Memory B cell (primary cell): ENCODE measurements at regions not wholly inside any gene's neighbourhood (a gene's known extent, or its start where the extent isn't known, plus 50 kb on each side); places are given as distances from the start of the nearest gene placed in this dataset.

Source experiments
- ATAC-seq: fragments of 150-1000 bp; cut with Tn5 transposase; 2 replicates; pipeline ENCODE4 v1.10.0; 2021; ENCODE audit warnings: low read depth, mild to moderate bottlenecking, moderate library complexity
- DNase-seq, 2 donors: peaks; one replicate each; pipeline ENCODE4 v3.0.0; 2022; ENCODE audit warnings: low spot score in 2 of 2
- H3K27ac Mint-ChIP-seq: one replicate; pipeline ENCODE4 v1.8.0; 2022; ENCODE audit warnings: mild to moderate bottlenecking, moderate library complexity, mixed read lengths
- H3K27me3 Mint-ChIP-seq: one replicate; pipeline ENCODE4 v1.8.0; 2022; ENCODE audit warnings: mixed read lengths
- H3K36me3 Mint-ChIP-seq: one replicate; pipeline ENCODE4 v1.8.0; 2022; ENCODE audit warnings: mild to moderate bottlenecking, mixed read lengths
- H3K4me1 Mint-ChIP-seq: one replicate; pipeline ENCODE4 v1.8.0; 2022; ENCODE audit warnings: mixed read lengths
- H3K4me3 Mint-ChIP-seq: one replicate; pipeline ENCODE4 v1.8.0; 2022; ENCODE audit warnings: mild to moderate bottlenecking, moderate library complexity, mixed read lengths
- H3K9me3 Mint-ChIP-seq: one replicate; pipeline ENCODE4 v1.8.0; 2022; ENCODE audit warnings: mixed read lengths

DNA sequence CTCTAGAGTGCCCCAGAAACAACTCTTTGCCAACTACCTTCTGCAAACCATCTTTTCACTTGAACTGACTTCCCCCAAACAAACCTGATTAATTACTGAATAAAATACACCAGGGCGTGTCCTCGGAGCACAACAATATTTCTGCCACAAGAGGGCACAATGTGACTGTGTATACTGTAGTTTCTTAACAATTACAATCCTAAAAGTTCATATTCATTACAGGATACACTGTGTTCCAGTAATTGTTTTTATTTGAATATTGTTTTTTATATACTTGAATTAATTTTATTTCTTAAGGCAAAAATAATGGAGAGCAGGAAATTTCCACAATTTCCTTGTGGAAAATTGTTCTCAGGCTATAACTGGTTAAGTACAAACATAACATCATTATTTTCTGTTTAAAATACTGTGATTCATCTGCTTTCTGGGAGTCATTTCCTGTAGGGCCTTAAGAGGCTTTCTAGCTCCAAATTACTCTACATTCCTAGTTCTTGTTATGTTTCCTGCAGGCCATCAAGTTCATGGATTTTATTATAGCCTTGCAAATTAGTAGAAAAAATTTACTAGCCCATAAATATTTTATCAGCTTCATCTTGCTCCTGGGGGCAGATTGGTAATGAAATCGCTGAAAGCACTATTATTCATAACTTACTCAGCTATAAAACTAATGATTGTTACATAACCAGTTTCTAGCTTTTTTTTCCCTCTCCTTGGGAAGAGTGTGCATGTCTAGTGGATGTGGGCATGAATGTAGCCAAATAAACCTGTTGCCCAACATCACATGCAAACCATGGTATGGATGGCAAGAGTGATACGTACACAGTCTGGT is 51.9 kb upstream of the SLC22A16 start:
- peak; percentile 78 for ATAC-seq
- H3K4me3 Mint-ChIP-seq: no peak overlapping the region
- peak; percentile 37 to 53 for DNase-seq
- H3K27me3 Mint-ChIP-seq: no peaks in the 10 kb centered on the region
- no peaks in the 10 kb centered on the region for H3K9me3 Mint-ChIP-seq
- H3K4me1 Mint-ChIP-seq: peaks cover 3% of the 10 kb centered on the region
- no peak overlapping the region for H3K27ac Mint-ChIP-seq
- H3K36me3 Mint-ChIP-seq: no peaks in the 10 kb centered on the region

DNA sequence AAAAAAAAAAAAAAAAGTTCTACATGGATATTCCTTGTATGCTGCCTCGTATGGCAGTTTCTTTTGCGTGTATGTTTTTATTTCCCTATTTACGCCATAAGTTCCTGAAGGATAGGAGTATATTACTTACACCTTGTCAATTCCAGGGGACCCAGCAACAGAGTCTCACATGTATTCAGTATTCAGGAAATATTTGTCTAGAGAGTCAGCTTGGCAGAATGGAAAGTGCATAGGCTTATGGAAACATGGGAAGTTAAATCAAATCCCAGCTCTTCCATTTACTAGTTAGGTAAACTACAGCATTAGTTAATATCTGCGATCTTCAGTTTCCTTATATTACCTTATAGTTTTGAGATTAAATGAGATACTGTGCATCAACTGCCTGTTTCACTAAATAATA is 51.1 kb upstream of the SLC22A16 start:
- Mint-ChIP-seq H3K27me3 (no peaks in the 10 kb centered on the region), H3K9me3 (no peaks in the 10 kb centered on the region), H3K27ac (no peak overlapping the region), H3K4me3 (no peak overlapping the region), H3K36me3 (no peaks in the 10 kb centered on the region), H3K4me1 (peaks cover 3% of the 10 kb centered on the region)
- DNase-seq (no peak), ATAC-seq (no peak)

GRCh38 chr6:110526726-110527125 is 50.3 kb upstream of the SLC22A16 start:
- no peak for ATAC-seq
- peaks cover 3% of the 10 kb centered on the region for H3K4me1 Mint-ChIP-seq
- H3K27me3 Mint-ChIP-seq: no peaks in the 10 kb centered on the region
- no peaks in the 10 kb centered on the region for H3K9me3 Mint-ChIP-seq
- H3K36me3 Mint-ChIP-seq: no peaks in the 10 kb centered on the region
- no peak for DNase-seq
- no peak overlapping the region for H3K27ac Mint-ChIP-seq
- no peak overlapping the region for H3K4me3 Mint-ChIP-seq
